Stimulated activated CD8-positive, alpha-beta memory T cell treated with anti-CD3 and anti-CD28 coated beads, Interleukin-12 subunit alpha, Interleukin-12 subunit beta, amount 100 ng/mL, for 4 hours (primary cell): ENCODE measurements at regions not wholly inside any gene's neighbourhood (a gene's known extent, or its start where the extent isn't known, plus 50 kb on each side); places are given as distances from the start of the nearest gene placed in this dataset.
A peak's percentile ranks its signal among the peaks of the same experiment; 100 is the strongest.

Source experiments
- DNase-seq: peaks from one replicate; pipeline ENCODE4 v3.0.0-alpha.2; 2020; ENCODE audit warnings: low read depth

DNA sequence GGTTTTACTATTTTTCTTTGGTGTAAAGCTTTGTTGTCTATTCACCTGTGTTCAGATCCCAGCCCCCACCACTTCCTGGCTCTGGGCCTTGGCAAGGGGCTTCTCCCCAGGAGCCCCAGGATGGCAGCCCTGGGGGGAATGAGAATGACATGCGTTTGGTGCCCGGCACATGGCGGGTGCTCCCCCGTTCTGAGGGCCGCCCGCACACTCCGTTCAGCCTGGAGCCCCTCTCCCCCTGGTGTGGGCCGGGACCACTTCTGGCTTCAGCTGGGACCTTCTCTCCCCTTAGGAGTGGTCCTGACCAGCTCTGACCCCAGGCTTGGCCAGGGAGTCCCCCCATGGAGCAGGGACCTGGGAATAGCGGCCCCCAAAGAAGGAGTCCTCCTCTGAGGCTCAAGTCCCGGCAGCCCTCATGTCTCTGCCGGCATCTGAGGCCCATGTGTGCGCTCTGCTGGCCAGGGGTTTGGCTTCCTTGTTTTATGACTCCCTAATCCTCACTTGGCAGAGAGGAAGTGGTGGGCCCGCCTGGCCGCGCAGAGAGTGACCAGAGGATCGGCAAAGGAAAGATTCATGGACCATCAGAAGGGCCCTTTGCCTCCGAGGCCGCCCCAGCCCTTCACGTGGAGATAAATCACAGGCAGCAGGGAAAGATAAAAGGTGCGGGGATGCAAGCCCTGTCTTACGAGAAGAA lies 57.0 kb upstream of the LMX1B start:
- no peak for DNase-seq

DNA sequence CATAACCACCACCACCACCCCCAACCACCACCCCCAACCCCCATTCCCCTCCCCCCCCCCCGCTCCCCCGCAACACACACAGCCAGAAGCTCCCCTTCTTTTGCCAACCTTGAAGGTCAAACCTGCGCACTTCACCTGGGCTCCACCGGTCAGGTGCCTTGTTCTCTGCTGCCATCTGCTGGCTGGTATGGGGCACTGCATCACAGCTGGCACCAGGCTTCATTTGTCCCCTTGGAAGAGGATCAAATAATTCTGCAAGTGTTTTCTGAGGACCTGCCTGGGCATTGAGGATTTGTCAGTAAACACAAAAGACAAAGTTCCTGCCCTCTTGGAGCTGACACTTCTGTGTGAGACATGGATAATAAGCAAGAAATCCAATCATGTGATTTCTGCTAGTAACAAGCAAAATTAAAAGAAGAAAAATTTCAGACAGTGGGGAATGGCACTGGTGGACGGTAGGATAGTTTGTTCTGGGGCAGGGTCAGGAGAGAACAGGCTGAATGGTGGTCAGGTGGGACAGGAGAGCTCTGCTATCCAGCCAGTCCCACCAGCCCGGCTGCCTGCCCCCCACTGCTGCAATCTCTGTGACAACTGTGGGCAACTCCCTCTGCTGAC lies 55.6 kb upstream of the LMX1B start:
- DNase-seq: peak; percentile 35

DNA sequence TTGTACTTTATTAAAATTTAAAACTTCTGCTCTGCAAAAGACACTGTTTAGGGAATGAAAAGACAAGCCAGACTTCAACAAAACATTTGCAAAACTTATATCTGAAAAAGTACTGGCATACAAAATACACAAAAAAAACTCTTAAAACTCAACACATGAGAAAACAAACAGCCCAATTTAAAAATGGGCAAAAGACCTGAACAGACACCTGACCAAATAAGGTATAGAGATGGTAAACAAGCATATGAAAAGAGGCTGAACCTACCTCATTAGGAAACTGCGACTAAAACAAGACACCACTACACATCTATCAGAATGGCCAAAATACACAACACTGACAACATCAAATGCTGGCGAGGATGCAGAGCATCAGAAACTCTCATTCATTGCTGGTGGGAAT lies 54.4 kb upstream of the LMX1B start:
- no peak for DNase-seq

DNA sequence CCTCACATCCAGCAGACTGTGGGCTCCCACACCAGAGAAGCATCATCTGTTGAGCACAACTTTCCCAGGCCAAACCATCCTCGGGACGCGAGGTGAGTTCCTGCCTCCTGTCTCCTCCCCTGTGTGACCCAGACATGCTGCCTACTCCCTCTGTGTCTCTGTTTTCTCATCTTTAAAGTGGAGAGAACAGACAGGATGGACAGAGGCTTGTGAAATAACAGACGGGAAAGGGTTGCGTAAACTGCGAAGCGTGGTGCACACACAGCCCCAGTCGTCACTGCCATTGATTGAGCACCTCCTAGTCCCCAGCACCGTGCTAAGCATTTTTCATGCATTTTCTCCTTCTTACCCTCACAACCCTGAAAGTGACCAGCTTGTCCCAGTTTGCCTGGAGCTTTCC lies 52.1 kb upstream of the LMX1B start:
- no peak for DNase-seq

DNA sequence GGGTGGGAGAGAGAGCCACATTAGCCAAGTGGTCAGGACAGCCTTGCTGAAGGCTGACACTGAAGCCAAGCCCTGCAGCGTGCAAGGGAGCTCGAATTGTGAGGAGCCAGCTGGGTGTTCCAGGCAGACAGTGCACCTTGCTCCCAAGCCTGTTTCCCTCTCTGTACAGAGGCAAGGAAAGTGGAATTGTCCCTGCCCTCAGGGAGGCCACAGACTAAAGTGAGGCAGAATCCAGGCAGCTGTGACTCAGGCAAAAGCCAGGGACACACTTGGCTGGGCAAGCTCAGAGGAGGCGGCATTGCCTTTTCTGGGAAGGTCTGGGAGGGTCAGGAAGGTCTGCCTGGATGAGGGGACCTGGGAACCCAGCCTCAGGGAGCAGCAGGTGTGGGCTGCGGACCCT lies 50.2 kb upstream of the LMX1B start:
- no peak for DNase-seq
